Thymus (tissue), 11 donors: ENCODE measurements at regions not wholly inside any gene's neighbourhood (a gene's known extent, or its start where the extent isn't known, plus 50 kb on each side); places are given as distances from the start of the nearest gene placed in this dataset.

Experiments
- DNase-seq, 9 donors: peaks; one replicate each; pipeline ENCODE4 v3.0.0-alpha.2; 2013; ENCODE audit warnings: low spot score in 9 of 9, low read depth in 6 of 9, missing footprints in 1 of 9
- H3K27ac ChIP-seq, 2 donors: one replicate each; pipeline ENCODE4 v1.5.1; 2013; ENCODE audit warnings: control low read depth in 1 of 2, low read depth in 1 of 2, low read length in 1 of 2, mild to moderate bottlenecking in 1 of 2, moderate library complexity in 1 of 2
- H3K27me3 ChIP-seq, 2 donors: one replicate each; pipeline ENCODE4 v1.5.1; 2013; ENCODE audit warnings: low read length in 1 of 2; ENCODE audit not compliant: control insufficient read depth in 2 of 2, insufficient read depth in 1 of 2
- H3K36me3 ChIP-seq, 2 donors: one replicate each; pipeline ENCODE4 v1.5.1; 2013; ENCODE audit warnings: low read length in 1 of 2, mild to moderate bottlenecking in 1 of 2, moderate library complexity in 1 of 2; ENCODE audit not compliant: control insufficient read depth in 2 of 2, insufficient read depth in 2 of 2
- H3K4me1 ChIP-seq, 2 donors: one replicate each; pipeline ENCODE4 v1.5.1; 2013; ENCODE audit warnings: low read length in 2 of 2; ENCODE audit not compliant: control insufficient read depth in 2 of 2, insufficient read depth in 2 of 2
- H3K4me3 ChIP-seq, 2 donors: one replicate each; pipeline ENCODE4 v1.5.1; 2013; ENCODE audit warnings: low read length in 2 of 2, control low read depth in 1 of 2, mild to moderate bottlenecking in 1 of 2
- H3K9me3 ChIP-seq, 2 donors: one replicate each; pipeline ENCODE4 v1.5.1; 2013; ENCODE audit warnings: low read length in 1 of 2, mild to moderate bottlenecking in 1 of 2; ENCODE audit not compliant: control insufficient read depth in 2 of 2, insufficient read depth in 1 of 2
- WGBS: extraction: QIAGEN DNeasy Blood & Tissue Kit; methylation state at CpG from one replicate; pipeline ENCODE4 v1.1.7; 2013; 5-methylcytosine and 5-hydroxymethylcytosine counted together
- donor health status: healthy.

DNA sequence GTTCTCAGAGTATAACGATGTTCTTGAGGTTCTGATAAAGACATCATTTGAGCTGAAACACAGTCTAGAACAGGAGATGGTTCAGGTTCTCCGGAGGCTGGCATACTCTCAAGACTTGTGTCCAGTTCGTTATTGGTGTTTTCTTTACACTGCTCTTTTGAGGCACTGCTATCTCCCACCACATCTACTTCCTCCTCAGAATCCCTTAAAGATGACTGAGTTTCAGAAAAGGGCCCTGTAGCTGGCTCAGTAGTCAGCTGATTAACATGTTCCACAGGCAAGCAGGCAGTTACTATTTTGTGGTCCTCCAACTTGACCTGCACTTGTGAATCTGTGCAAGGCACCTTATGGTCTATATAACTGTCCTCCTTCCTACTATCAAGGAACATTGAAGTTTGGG, 50.2 kb downstream of the ZZZ3 start:
- DNase-seq, result no peak
- peaks cover 5 to 31% of the 10 kb centered on the region in 2 donors for H3K36me3 ChIP-seq
- no peaks in the 10 kb centered on the region for H3K27me3 ChIP-seq
- H3K4me1 ChIP-seq, result no peaks in the 10 kb centered on the region
- 70% methylated on average over 3 of the region's 3 CpGs for WGBS
- no peak overlapping the region for H3K4me3 ChIP-seq
- H3K27ac ChIP-seq, result no peak overlapping the region
- no peaks in the 10 kb centered on the region for H3K9me3 ChIP-seq

DNA sequence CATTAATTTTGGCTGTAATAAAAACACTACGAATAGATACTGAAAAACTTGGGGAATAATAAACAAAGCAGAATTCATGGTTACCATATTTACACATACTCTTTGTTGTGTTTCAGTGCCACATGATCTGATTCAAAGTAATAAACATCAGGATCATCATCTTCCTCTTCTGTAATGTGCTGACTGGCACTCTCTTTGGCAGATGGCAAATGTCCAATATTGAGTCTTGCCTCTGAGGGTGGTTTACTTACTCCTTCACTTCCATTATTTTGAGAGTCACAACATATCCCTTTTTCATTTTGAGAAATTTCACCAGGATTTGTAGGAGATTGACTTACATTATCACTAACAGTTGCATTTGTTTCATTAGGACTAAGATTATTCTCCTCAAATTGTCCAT, 50.7 kb downstream of the ZZZ3 start:
- Histone ChIP-seq H3K27me3 (no peaks in the 10 kb centered on the region), H3K4me1 (no peaks in the 10 kb centered on the region), H3K36me3 (peaks cover 5 to 29% of the 10 kb centered on the region in 2 donors), H3K9me3 (no peaks in the 10 kb centered on the region), H3K27ac (no peak overlapping the region), H3K4me3 (no peak overlapping the region)
- DNase-seq, result no peak
- 97% methylated on average over 1 of the region's 1 CpG for WGBS

DNA sequence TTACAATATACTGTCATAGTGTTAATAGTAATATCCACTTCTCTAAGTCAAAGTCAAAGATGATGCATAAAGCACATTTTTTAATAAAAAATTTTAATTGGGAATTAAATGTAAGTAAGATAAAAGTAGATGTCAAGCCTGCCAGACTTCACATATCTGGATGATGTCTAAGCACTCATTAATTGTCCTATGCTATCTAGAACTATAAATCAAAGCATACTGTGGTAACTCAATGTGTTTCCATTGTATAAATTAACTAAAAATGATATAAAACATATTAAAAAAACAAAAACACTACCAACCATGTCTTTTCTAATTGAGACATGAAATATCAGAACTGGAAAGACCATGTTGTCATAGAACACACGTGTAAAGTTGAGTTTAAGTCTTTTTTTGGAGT, 51.2 kb downstream of the ZZZ3 start:
- WGBS, result 98% methylated on average over 1 of the region's 1 CpG
- Histone ChIP-seq H3K4me1 (no peaks in the 10 kb centered on the region), H3K9me3 (no peaks in the 10 kb centered on the region), H3K4me3 (no peak overlapping the region), H3K27ac (no peak overlapping the region), H3K36me3 (peaks cover 5 to 29% of the 10 kb centered on the region in 2 donors), H3K27me3 (no peaks in the 10 kb centered on the region)
- no peak for DNase-seq

DNA sequence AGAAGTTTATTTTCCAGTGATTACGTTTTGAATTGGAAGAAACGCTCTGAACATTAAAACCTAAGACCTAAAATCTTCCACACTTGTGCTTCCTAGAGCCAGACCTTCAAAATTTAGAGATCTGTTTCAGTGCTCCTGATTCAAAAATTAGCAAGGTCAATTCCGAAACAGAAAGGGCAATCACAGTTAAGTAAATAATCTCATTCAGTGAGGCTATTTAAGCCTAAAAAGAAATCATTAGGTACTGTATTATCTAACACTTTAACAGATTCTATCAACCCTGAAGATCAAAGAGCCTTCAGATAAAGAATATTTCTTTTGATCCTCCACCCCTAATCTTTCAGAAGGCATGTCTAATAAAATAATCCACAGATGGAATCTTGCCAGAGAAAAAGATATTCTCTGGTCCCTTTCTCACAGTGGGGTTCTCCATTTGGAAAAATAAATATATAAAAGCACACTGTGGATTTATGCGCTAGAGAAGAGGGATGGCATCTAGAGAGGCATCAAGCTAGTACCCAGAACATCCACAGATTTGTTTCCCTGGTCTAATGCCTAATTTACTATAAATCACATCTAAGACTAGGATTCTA, 54.4 kb downstream of the ZZZ3 start:
- no peak for DNase-seq

DNA sequence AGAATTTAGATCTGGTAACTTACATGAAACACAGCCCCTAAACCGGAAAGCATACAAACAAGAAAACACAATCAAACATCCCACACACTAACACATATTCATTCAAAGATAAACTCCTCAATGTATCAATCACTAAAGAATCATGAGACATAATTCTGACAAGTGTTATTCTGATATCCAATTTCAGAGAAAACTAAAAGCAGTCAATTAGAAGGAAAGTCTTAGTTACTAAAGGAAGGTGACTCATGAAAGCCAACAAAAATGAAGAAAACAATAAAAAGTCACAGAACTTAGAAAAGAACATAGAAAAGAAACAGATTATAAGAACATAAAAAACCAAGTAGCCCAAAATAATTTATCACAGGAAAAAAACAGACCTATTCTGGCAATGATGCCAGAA, 57.2 kb downstream of the ZZZ3 start:
- H3K27me3 ChIP-seq, result no peaks in the 10 kb centered on the region
- H3K4me1 ChIP-seq, result no peaks in the 10 kb centered on the region
- peaks cover 4 to 23% of the 10 kb centered on the region in 2 donors for H3K36me3 ChIP-seq
- H3K27ac ChIP-seq, result no peak overlapping the region
- H3K4me3 ChIP-seq, result no peak overlapping the region
- H3K9me3 ChIP-seq, result no peaks in the 10 kb centered on the region
- WGBS, result 97% methylated on average over 1 of the region's 1 CpG
- DNase-seq, result no peak

More for the DNA sequence above, 54.4 kb downstream of the ZZZ3 start:
- peaks cover 9 to 29% of the 10 kb centered on the region in 2 donors for H3K36me3 ChIP-seq
- no peak overlapping the region for H3K27ac ChIP-seq
- 98% methylated on average over 4 of the region's 4 CpGs for WGBS
- no peaks in the 10 kb centered on the region for H3K9me3 ChIP-seq
- no peaks in the 10 kb centered on the region for H3K4me1 ChIP-seq
- no peak overlapping the region for H3K4me3 ChIP-seq
- no peaks in the 10 kb centered on the region for H3K27me3 ChIP-seq

DNA sequence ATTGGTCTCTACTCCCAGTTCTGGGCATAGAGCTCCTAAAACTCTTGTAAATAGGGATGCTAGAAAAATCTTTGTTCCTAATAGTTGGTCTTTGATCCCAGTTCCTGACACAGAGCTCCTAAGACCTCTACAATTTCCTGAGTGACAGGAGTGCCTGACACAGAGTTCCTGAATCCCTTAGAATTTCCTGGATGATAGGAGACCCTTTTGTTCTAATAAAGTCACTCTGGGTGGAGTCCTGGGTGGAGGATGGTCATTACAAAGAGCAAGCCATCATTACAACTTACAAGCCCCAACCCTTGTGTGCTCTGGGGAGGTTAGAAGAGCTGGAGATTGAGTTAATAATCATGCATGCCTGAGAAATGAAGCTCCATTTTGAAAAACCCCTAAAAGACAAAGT, 58.4 kb downstream of the ZZZ3 start:
- H3K9me3 ChIP-seq, result no peaks in the 10 kb centered on the region
- H3K4me1 ChIP-seq, result no peaks in the 10 kb centered on the region
- no peak overlapping the region for H3K27ac ChIP-seq
- no peak for DNase-seq
- H3K4me3 ChIP-seq, result no peak overlapping the region
- H3K36me3 ChIP-seq, result peaks cover 4 to 23% of the 10 kb centered on the region in 2 donors
- H3K27me3 ChIP-seq, result no peaks in the 10 kb centered on the region

DNA sequence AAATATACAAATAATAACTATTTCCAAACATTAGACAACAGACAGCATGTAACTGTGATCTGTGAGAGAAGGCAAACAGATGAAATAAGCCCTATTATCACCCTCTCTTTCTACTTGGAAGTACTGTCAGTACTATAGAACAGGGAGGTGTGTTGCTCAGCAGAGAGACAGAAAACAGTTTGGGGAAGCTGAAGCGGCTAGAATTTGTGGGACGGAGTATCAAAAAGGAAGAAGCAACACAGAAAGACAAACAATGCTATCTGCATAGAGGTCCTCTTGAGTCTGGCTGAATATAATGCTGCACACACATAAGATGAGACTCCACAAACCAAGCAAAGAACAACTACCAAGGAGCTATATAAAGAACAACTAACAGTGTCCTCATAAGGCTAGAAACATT, 59.4 kb downstream of the ZZZ3 start:
- Histone ChIP-seq H3K27ac (no peak overlapping the region), H3K4me3 (no peak overlapping the region), H3K9me3 (no peaks in the 10 kb centered on the region), H3K27me3 (no peaks in the 10 kb centered on the region), H3K36me3 (peaks cover 4 to 25% of the 10 kb centered on the region in 2 donors), H3K4me1 (no peaks in the 10 kb centered on the region)
- whole genome bisulfite sequencing, result 96% methylated on average over 2 of the region's 2 CpGs
- DNase-seq, result peak in 1 of 9 donors; percentile 1

DNA sequence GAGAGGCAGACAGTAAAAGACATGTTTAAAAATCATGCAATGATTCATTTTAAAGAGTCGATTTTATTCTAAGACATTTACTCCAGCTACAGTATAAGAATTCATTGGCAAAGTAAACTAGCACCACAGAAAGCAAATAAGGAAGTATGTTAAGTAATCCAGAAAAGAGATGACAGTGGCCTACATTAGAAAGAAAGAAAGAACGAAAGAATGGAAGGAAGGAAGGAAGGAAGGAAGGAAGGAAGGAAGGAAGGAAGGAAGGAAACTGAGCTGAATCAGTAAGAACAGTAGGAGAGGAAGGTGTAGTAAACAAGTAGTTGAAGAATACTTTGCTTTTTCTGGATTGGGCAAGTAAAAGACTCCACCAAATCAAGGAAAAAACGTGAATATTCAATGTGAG, 62.2 kb downstream of the ZZZ3 start:
- Histone ChIP-seq H3K9me3 (no peaks in the 10 kb centered on the region), H3K4me1 (no peaks in the 10 kb centered on the region), H3K4me3 (no peak overlapping the region), H3K36me3 (peaks cover 4 to 22% of the 10 kb centered on the region in 2 donors), H3K27ac (no peak overlapping the region), H3K27me3 (no peaks in the 10 kb centered on the region)
- DNase-seq, result no peak
- WGBS, result 91% methylated on average over 3 of the region's 3 CpGs

DNA sequence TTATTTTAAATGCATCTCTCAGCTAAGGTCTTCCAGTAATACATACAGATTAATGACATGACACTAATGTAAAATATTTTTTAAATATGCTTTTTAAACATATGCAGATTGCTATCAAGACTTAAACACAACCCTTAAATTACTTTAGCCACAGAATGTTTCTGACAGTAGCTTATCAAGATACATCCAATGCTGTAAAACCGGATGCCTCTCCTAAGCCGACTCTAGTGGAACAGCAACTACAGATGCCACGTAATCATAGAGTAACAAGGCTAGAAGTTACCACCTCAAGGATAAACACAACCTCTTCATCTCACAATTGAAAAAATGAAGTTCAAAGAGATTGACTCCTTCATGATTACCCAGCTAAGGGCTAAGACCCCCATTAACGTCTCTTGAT, 68.4 kb downstream of the ZZZ3 start:
- WGBS, result 98% methylated on average over 4 of the region's 4 CpGs
- H3K27me3 ChIP-seq, result no peaks in the 10 kb centered on the region
- no peak for DNase-seq
- H3K9me3 ChIP-seq, result no peaks in the 10 kb centered on the region
- no peak overlapping the region for H3K4me3 ChIP-seq
- no peak overlapping the region for H3K27ac ChIP-seq
- peaks cover 0 to 5% of the 10 kb centered on the region in 2 donors for H3K36me3 ChIP-seq
- H3K4me1 ChIP-seq, result no peaks in the 10 kb centered on the region
